IPS DF 6.9 (cell line): ENCODE measurements at regions not wholly inside any gene's neighbourhood (a gene's known extent, or its start where the extent isn't known, plus 50 kb on each side); places are given as distances from the start of the nearest gene placed in this dataset.

Experiments used
- DNase-seq: peaks from one replicate; pipeline ENCODE4 v3.0.0-alpha.2; 2013; ENCODE audit warnings: low read depth, low spot score
- H3K27ac ChIP-seq: one replicate; pipeline ENCODE4 v1.5.1; 2013; ENCODE audit warnings: low read length, control low read depth
- H3K27me3 ChIP-seq: 2 replicates; pipeline ENCODE4 v1.6.1; 2013; ENCODE audit warnings: mild to moderate bottlenecking, low read length; ENCODE audit not compliant: control insufficient read depth, insufficient read depth
- H3K36me3 ChIP-seq: 2 replicates; pipeline ENCODE4 v1.6.1; 2013; ENCODE audit warnings: low read length; ENCODE audit not compliant: control insufficient read depth, insufficient read depth
- H3K4me1 ChIP-seq: 2 replicates; pipeline ENCODE4 v1.6.1; 2013; ENCODE audit warnings: low read length; ENCODE audit not compliant: control insufficient read depth, insufficient read depth
- H3K4me3 ChIP-seq: 2 replicates; pipeline ENCODE4 v1.5.1; 2013; ENCODE audit warnings: mild to moderate bottlenecking, low read length
- H3K9me3 ChIP-seq: 2 replicates; pipeline ENCODE4 v1.6.1; 2013; ENCODE audit warnings: low read length, inconsistent platforms; ENCODE audit not compliant: control insufficient read depth, insufficient read depth
- WGBS: extraction: QIAGEN DNeasy Blood & Tissue Kit; methylation state at CpG from one replicate; pipeline ENCODE4 v1.1.7; 2013; ENCODE audit warnings: mixed read lengths, missing lambda C conversion rate; ENCODE audit not compliant: insufficient read length, insufficient coverage; 5-methylcytosine and 5-hydroxymethylcytosine counted together

- no CpG with 5 or more reads among the region's 8 CpGs for WGBS
- H3K27ac ChIP-seq: no peak overlapping the region
- H3K4me1 ChIP-seq: no peaks in the 10 kb centered on the region
- no peak for DNase-seq
- no peak overlapping the region for H3K4me3 ChIP-seq
- H3K9me3 ChIP-seq: peaks cover 47% of the 10 kb centered on the region
- H3K36me3 ChIP-seq: no peaks in the 10 kb centered on the region; the same call in 1 of the 2 replicates
- H3K27me3 ChIP-seq: no peaks in the 10 kb centered on the region
Observed at GRCh38 chr10:130902471-130902870, 409.1 kb downstream of the TCERG1L start.

- H3K9me3 ChIP-seq: peaks cover 44% of the 10 kb centered on the region
- no peaks in the 10 kb centered on the region; the same call in 1 of the 2 replicates for H3K36me3 ChIP-seq
- no peak overlapping the region for H3K27ac ChIP-seq
- WGBS: no CpG with 5 or more reads among the region's 2 CpGs
- H3K4me1 ChIP-seq: no peaks in the 10 kb centered on the region
- no peaks in the 10 kb centered on the region for H3K27me3 ChIP-seq
- no peak for DNase-seq
- H3K4me3 ChIP-seq: no peak overlapping the region
Observed at GRCh38 chr10:130902929-130903328, 408.6 kb downstream of the TCERG1L start.

- Histone ChIP-seq H3K4me1 (no peaks in the 10 kb centered on the region), H3K9me3 (peaks cover 34% of the 10 kb centered on the region), H3K4me3 (no peak overlapping the region), H3K27me3 (no peaks in the 10 kb centered on the region), H3K27ac (no peak overlapping the region), H3K36me3 (no peaks in the 10 kb centered on the region; the same call in 1 of the 2 replicates)
- WGBS: no CpG with 5 or more reads among the region's 8 CpGs
- DNase-seq: no peak
Observed at GRCh38 chr10:130904676-130905075, 406.8 kb downstream of the TCERG1L start.

- Histone ChIP-seq H3K4me3 (no peak overlapping the region), H3K36me3 (no peaks in the 10 kb centered on the region; the same call in 1 of the 2 replicates), H3K9me3 (peaks cover 34% of the 10 kb centered on the region), H3K4me1 (no peaks in the 10 kb centered on the region), H3K27me3 (no peaks in the 10 kb centered on the region), H3K27ac (no peak overlapping the region)
- WGBS: no CpG with 5 or more reads among the region's 8 CpGs
- DNase-seq: no peak
Observed at GRCh38 chr10:130905386-130905785, 406.1 kb downstream of the TCERG1L start.

GRCh38 chr10:130905921-130906320, 405.6 kb downstream of the TCERG1L start:
- Histone ChIP-seq H3K27ac (no peak overlapping the region), H3K4me3 (no peak overlapping the region), H3K36me3 (no peaks in the 10 kb centered on the region; the same call in 1 of the 2 replicates), H3K9me3 (peaks cover 30% of the 10 kb centered on the region), H3K27me3 (no peaks in the 10 kb centered on the region), H3K4me1 (no peaks in the 10 kb centered on the region)
- no peak for DNase-seq
- no CpG with 5 or more reads among the region's 8 CpGs for WGBS

- no peak overlapping the region for H3K4me3 ChIP-seq
- H3K9me3 ChIP-seq: peaks cover 26% of the 10 kb centered on the region
- no peaks in the 10 kb centered on the region for H3K27me3 ChIP-seq
- H3K4me1 ChIP-seq: no peaks in the 10 kb centered on the region
- no peak for DNase-seq
- no peaks in the 10 kb centered on the region; the same call in 1 of the 2 replicates for H3K36me3 ChIP-seq
- H3K27ac ChIP-seq: no peak overlapping the region
- WGBS: no CpG with 5 or more reads among the region's 2 CpGs
Observed at GRCh38 chr10:130910848-130911247, 400.7 kb downstream of the TCERG1L start.

GRCh38 chr10:130913844-130914243, 397.7 kb downstream of the TCERG1L start:
- Histone ChIP-seq H3K27me3 (no peaks in the 10 kb centered on the region), H3K27ac (no peak overlapping the region), H3K4me1 (no peaks in the 10 kb centered on the region), H3K36me3 (no peaks in the 10 kb centered on the region), H3K9me3 (peaks cover 20% of the 10 kb centered on the region), H3K4me3 (no peak overlapping the region)
- WGBS: no CpG with 5 or more reads among the region's 4 CpGs
- no peak for DNase-seq

GRCh38 chr10:130914367-130914766, 397.2 kb downstream of the TCERG1L start:
- Histone ChIP-seq H3K9me3 (peaks cover 20% of the 10 kb centered on the region), H3K4me3 (no peak overlapping the region), H3K4me1 (no peaks in the 10 kb centered on the region), H3K27ac (no peak overlapping the region), H3K36me3 (no peaks in the 10 kb centered on the region), H3K27me3 (no peaks in the 10 kb centered on the region)
- no CpG with 5 or more reads among the region's 4 CpGs for WGBS
- DNase-seq: no peak

- no peak for DNase-seq
- Histone ChIP-seq H3K9me3 (peaks cover 22% of the 10 kb centered on the region), H3K4me3 (no peak overlapping the region), H3K27me3 (no peaks in the 10 kb centered on the region), H3K4me1 (no peaks in the 10 kb centered on the region), H3K27ac (no peak overlapping the region), H3K36me3 (no peaks in the 10 kb centered on the region)
- WGBS: no CpG with 5 or more reads among the region's 6 CpGs
Observed at GRCh38 chr10:130915065-130915464, 396.5 kb downstream of the TCERG1L start.

- WGBS: no CpG with 5 or more reads among the region's 4 CpGs
Observed at GRCh38 chr10:130921461-130921860, 390.1 kb downstream of the TCERG1L start.

GRCh38 chr10:130921911-130922440, 389.5 kb downstream of the TCERG1L start:
- no CpG with 5 or more reads among the region's 8 CpGs for WGBS
- Histone ChIP-seq H3K27me3 (no peaks in the 10 kb centered on the region), H3K4me3 (no peak overlapping the region), H3K27ac (no peak overlapping the region), H3K36me3 (no peaks in the 10 kb centered on the region), H3K4me1 (no peaks in the 10 kb centered on the region), H3K9me3 (peaks cover 16% of the 10 kb centered on the region)
- no peak for DNase-seq

More at GRCh38 chr10:130921461-130921860, 390.1 kb downstream of the TCERG1L start:
- no peaks in the 10 kb centered on the region for H3K27me3 ChIP-seq
- no peak overlapping the region for H3K4me3 ChIP-seq
- no peak overlapping the region for H3K27ac ChIP-seq
- no peak for DNase-seq
- peaks cover 18% of the 10 kb centered on the region for H3K9me3 ChIP-seq
- no peaks in the 10 kb centered on the region for H3K36me3 ChIP-seq
- H3K4me1 ChIP-seq: no peaks in the 10 kb centered on the region
